ENCODE measurements at regions not wholly inside any gene's neighbourhood (a gene's known extent, or its start where the extent isn't known, plus 50 kb on each side); places are given as distances from the start of the nearest gene placed in this dataset.
"Not testable (repeated sequence)": the region's sequence is repeated elsewhere in the genome, so short reads cannot be mapped to it uniquely, and the experiment has no call there.

GRCh38 chr6:167669553-167669849, 157.2 kb upstream of the AFDN start:
- H3K27ac ChIP-seq (ENCODE audit: low read depth, low read length), result no peak overlapping the region
- no peak for TF ChIP-seq EZH2phosphoT487 (conservative IDR thresholded peaks at IDR 0.05; ENCODE audit: low read length)

DNA sequence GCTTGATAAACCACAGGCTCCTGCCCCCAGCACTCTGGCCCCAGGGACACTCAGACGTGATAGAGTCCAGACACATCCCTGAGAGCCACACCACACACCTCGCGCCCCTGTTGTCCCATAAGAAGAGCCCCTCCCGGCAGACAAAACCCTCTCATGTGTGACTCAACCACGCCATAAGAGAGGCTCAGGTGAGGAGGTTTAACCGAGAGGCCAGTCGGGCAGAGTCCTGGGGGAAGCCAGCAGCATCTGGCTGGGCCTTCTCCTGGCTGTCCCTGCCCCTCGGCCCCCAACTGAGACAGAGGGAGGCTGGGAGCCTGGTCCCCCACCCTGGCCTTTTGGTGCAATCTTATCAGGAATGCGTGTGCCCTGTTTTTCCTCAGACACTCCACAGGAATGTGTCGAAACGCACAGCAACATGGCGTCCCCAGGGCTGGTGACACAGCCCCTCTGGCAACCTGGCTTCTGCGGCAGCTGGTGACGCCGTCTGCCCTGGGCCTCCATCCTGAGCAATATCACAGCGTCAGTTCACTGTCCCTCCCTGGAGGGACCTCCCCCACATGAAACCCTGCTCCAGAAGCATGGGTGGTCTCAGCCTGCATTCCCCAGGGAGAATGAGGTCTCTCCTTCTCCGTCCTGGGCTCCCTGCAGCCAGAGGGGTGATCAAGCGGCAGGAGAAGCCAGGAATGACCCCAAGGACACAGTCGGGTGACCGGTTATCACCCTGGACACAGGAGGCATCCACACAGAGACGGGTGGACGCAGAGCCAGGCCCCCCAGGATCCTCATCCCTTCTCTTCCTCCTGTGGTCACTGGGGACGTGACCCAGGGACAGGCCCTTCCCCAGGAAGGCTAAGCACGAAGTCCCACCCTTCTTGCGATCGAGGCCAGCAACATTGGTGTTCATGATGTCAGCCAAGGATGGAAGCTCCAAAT, 156.6 kb upstream of the AFDN start:
- H3K4me2 ChIP-seq (ENCODE audit: low read depth, low read length, poor library complexity, severe bottlenecking), result no peak overlapping the region

More at GRCh38 chr6:167669553-167669849, 157.2 kb upstream of the AFDN start:
- no peak overlapping the region for H3K4me3 ChIP-seq (ENCODE audit: insufficient read depth, low read length, poor library complexity, severe bottlenecking)
- H3K9me3 ChIP-seq (ENCODE audit: insufficient read depth, low read length), result peaks cover 15% of the 10 kb centered on the region; the same call in 1 of the 2 replicates
- H2AFZ ChIP-seq (ENCODE audit: low read depth, low read length, severe bottlenecking), result no peak overlapping the region
- no peaks in the 10 kb centered on the region for H3F3A ChIP-seq (ENCODE audit: insufficient read depth)
- no peaks in the 10 kb centered on the region for H3K9me2 ChIP-seq (replicated peaks; ENCODE audit: insufficient read depth, low read length)
- H4K20me1 ChIP-seq (ENCODE audit: low read depth, low read length), result no peaks in the 10 kb centered on the region
- H3K79me2 ChIP-seq (ENCODE audit: insufficient read depth, low read length), result no peaks in the 10 kb centered on the region
- H3K9ac ChIP-seq (ENCODE audit: low read length), result no peak overlapping the region
- no peaks in the 10 kb centered on the region for H3K27me3 ChIP-seq (ENCODE audit: low read length)
- H3K4me2 ChIP-seq (ENCODE audit: low read depth, low read length, poor library complexity, severe bottlenecking), result no peak overlapping the region
- H3K36me3 ChIP-seq (ENCODE audit: low read length), result no peaks in the 10 kb centered on the region

DNA sequence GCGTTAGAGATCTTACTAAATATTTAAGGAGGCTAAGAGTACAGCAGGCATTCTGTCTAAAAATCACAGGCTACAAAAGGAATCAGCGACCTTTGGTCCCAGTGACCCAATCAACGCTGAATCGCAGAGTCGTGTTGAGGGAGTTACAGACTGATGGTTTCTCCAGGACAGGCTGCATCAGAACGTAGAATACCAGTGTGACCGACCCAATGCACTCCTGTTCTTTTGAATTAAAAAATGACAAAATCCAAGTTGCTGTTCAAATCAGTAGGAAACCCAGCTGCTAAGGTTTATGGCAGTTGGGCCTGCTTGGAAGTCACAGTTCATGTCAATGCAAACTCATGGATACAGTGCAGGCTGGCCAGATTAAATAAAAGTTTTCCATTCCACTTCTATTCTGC, 155.8 kb upstream of the AFDN start:
- H3K27ac ChIP-seq (ENCODE audit: low read depth, low read length), result no peak overlapping the region
- H3K9ac ChIP-seq (ENCODE audit: low read length), result no peak overlapping the region
- H3K36me3 ChIP-seq (ENCODE audit: low read length), result no peaks in the 10 kb centered on the region
- H3K27me3 ChIP-seq (ENCODE audit: low read length), result no peaks in the 10 kb centered on the region
- H3K4me2 ChIP-seq (ENCODE audit: low read depth, low read length, poor library complexity, severe bottlenecking), result no peak overlapping the region
- no peaks in the 10 kb centered on the region for H3K79me2 ChIP-seq (ENCODE audit: insufficient read depth, low read length)
- H4K20me1 ChIP-seq (ENCODE audit: low read depth, low read length), result no peaks in the 10 kb centered on the region
- TF ChIP-seq, protein P1, sequence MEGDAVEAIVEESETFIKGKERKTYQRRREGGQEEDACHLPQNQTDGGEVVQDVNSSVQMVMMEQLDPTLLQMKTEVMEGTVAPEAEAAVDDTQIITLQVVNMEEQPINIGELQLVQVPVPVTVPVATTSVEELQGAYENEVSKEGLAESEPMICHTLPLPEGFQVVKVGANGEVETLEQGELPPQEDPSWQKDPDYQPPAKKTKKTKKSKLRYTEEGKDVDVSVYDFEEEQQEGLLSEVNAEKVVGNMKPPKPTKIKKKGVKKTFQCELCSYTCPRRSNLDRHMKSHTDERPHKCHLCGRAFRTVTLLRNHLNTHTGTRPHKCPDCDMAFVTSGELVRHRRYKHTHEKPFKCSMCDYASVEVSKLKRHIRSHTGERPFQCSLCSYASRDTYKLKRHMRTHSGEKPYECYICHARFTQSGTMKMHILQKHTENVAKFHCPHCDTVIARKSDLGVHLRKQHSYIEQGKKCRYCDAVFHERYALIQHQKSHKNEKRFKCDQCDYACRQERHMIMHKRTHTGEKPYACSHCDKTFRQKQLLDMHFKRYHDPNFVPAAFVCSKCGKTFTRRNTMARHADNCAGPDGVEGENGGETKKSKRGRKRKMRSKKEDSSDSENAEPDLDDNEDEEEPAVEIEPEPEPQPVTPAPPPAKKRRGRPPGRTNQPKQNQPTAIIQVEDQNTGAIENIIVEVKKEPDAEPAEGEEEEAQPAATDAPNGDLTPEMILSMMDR (IDR thresholded peaks at IDR 0.05; ENCODE audit: insufficient read depth, low read length, poor library complexity, severe bottlenecking), result no peak
- no peak for TF ChIP-seq EZH2phosphoT487 (conservative IDR thresholded peaks at IDR 0.05; ENCODE audit: low read length)
- H3K4me3 ChIP-seq (ENCODE audit: insufficient read depth, low read length, poor library complexity, severe bottlenecking), result no peak overlapping the region
- no peaks in the 10 kb centered on the region for H3K9me2 ChIP-seq (replicated peaks; ENCODE audit: insufficient read depth, low read length)
- peaks cover 24% of the 10 kb centered on the region; the same call in 1 of the 2 replicates for H3K9me3 ChIP-seq (ENCODE audit: insufficient read depth, low read length)
- no peaks in the 10 kb centered on the region for H3F3A ChIP-seq (ENCODE audit: insufficient read depth)
- no peak overlapping the region for H2AFZ ChIP-seq (ENCODE audit: low read depth, low read length, severe bottlenecking)

More for the DNA sequence above, 156.6 kb upstream of the AFDN start:
- H3F3A ChIP-seq (ENCODE audit: insufficient read depth), result no peaks in the 10 kb centered on the region
- no peak overlapping the region for H2AFZ ChIP-seq (ENCODE audit: low read depth, low read length, severe bottlenecking)
- no peaks in the 10 kb centered on the region for H4K20me1 ChIP-seq (ENCODE audit: low read depth, low read length)
- TF ChIP-seq EZH2phosphoT487 (conservative IDR thresholded peaks at IDR 0.05; ENCODE audit: low read length), result no peak
- TF ChIP-seq, protein P1 (IDR thresholded peaks at IDR 0.05; ENCODE audit: insufficient read depth, low read length, poor library complexity, severe bottlenecking), result no peak
- no peaks in the 10 kb centered on the region for H3K36me3 ChIP-seq (ENCODE audit: low read length)
- no peak overlapping the region for H3K4me3 ChIP-seq (ENCODE audit: insufficient read depth, low read length, poor library complexity, severe bottlenecking)
- H3K27ac ChIP-seq (ENCODE audit: low read depth, low read length), result no peak overlapping the region
- no peak overlapping the region for H3K9ac ChIP-seq (ENCODE audit: low read length)
- no peaks in the 10 kb centered on the region for H3K9me2 ChIP-seq (replicated peaks; ENCODE audit: insufficient read depth, low read length)
- H3K9me3 ChIP-seq (ENCODE audit: insufficient read depth, low read length), result peaks cover 18% of the 10 kb centered on the region; the same call in 1 of the 2 replicates
- H3K27me3 ChIP-seq (ENCODE audit: low read length), result no peaks in the 10 kb centered on the region
- H3K79me2 ChIP-seq (ENCODE audit: insufficient read depth, low read length), result no peaks in the 10 kb centered on the region

DNA sequence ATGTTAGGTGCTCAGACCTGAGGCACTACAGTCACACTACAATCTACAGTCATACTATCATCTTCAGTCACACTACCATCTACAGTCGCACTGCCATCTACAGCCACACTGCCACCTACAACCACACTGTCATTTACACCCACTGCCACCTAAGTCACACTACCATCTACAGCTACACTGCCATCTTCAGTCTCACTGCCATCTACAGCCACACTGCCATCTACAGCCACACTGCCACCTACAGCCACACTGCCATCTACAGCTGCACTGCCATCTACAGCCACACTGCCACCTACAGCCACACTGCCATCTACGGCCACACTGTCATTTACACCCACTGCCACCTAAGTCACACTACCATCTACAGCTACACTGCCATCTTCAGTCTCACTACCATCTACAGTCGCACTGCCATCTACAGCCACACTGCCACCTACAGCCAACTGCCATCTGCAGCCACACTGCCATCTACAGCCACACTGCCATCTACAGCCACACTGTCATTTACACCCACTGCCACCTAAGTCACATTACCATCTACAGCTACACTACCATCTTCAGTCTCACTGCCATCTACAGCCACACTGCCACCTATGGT, 155.2 kb upstream of the AFDN start:
- H2AFZ ChIP-seq (ENCODE audit: low read depth, low read length, severe bottlenecking); H3K4me2 ChIP-seq (ENCODE audit: low read depth, low read length, poor library complexity, severe bottlenecking): not testable (repeated sequence)

More for the DNA sequence above, 155.2 kb upstream of the AFDN start:
- H4K20me1 ChIP-seq (ENCODE audit: low read depth, low read length); H3F3A ChIP-seq (ENCODE audit: insufficient read depth); H3K4me3 ChIP-seq (ENCODE audit: insufficient read depth, low read length, poor library complexity, severe bottlenecking); H3K27ac ChIP-seq (ENCODE audit: low read depth, low read length); H3K9ac ChIP-seq (ENCODE audit: low read length); H3K27me3 ChIP-seq (ENCODE audit: low read length); H3K79me2 ChIP-seq (ENCODE audit: insufficient read depth, low read length); H3K9me2 ChIP-seq (replicated peaks; ENCODE audit: insufficient read depth, low read length); H3K36me3 ChIP-seq (ENCODE audit: low read length): not testable (repeated sequence)
- peaks cover 24% of the 10 kb centered on the region; the same call in 1 of the 2 replicates for H3K9me3 ChIP-seq (ENCODE audit: insufficient read depth, low read length)
